Caco-2 (cell line): ENCODE measurements at regions not wholly inside any gene's neighbourhood (a gene's known extent, or its start where the extent isn't known, plus 50 kb on each side); places are given as distances from the start of the nearest gene placed in this dataset.
A peak's percentile ranks its signal among the peaks of the same experiment; 100 is the strongest.

Source experiments
- BruUV-seq: library from RNA; stranded (reverse); fragments of 400-500 nt; replicated peaks from 2 replicates; lab custom pipeline; 2021; lab: Mats Ljungman, UMichigan
- CTCF ChIA-PET: fragments of 300-600 bp; sonication (Branson Sonifier 250); formaldehyde crosslinking; loops from one replicate; lab custom pipeline; 2022; ENCODE audit warnings: antibody characterized with exemption; lab: Charles Lee
- POLR2A ChIA-PET: fragments of 300-600 bp; sonication (Branson Sonifier 250); formaldehyde crosslinking; loops from one replicate; lab custom pipeline; 2022; ENCODE audit warnings: antibody characterized with exemption; lab: Charles Lee
- DNase-seq, 2 experiments: peaks; one replicate each; pipeline versions ENCODE4 v3.0.0 to v3.0.0-alpha.2; 2020 to 2022
- H3K27me3 ChIP-seq: replicated peaks from 2 replicates; pipeline ENCODE4 v1.6.0; 2011; ENCODE audit warnings: low read length; ENCODE audit not compliant: control insufficient read depth, insufficient read depth
- H3K36me3 ChIP-seq: 2 replicates; pipeline ENCODE4 v1.5.1; 2011; ENCODE audit warnings: low read length; ENCODE audit not compliant: control insufficient read depth, insufficient read depth
- H3K4me1 ChIP-seq: fragments of 250-450 bp; sonication (Bioruptor Pico); 2 replicates; pipeline ENCODE4 v1.5.1; 2020; ENCODE audit warnings: mild to moderate bottlenecking
- H3K4me3 ChIP-seq: 2 replicates; pipeline ENCODE4 v1.5.1; 2011; ENCODE audit warnings: low read depth, mild to moderate bottlenecking, control low read depth, low read length
- H3K9me3 ChIP-seq: fragments of 250-450 bp; sonication (Bioruptor Pico); 2 replicates; pipeline ENCODE4 v1.5.1; 2020; ENCODE audit warnings: mild to moderate bottlenecking, moderate library complexity
- H3K27ac Mint-ChIP-seq: one replicate; pipeline ENCODE4 v1.8.0; 2022; ENCODE audit warnings: mixed read lengths; ENCODE audit not compliant: unreplicated experiment
- H3K27me3 Mint-ChIP-seq: one replicate; pipeline ENCODE4 v1.8.0; 2022; ENCODE audit warnings: mixed read lengths; ENCODE audit not compliant: insufficient read depth, unreplicated experiment
- H3K36me3 Mint-ChIP-seq: one replicate; pipeline ENCODE4 v1.8.0; 2022; ENCODE audit warnings: mild to moderate bottlenecking, mixed read lengths; ENCODE audit not compliant: insufficient read depth, unreplicated experiment
- H3K4me1 Mint-ChIP-seq: one replicate; pipeline ENCODE4 v1.8.0; 2022; ENCODE audit warnings: low read depth, mixed read lengths; ENCODE audit not compliant: unreplicated experiment
- H3K4me3 Mint-ChIP-seq: one replicate; pipeline ENCODE4 v1.8.0; 2022; ENCODE audit warnings: mild to moderate bottlenecking, moderate library complexity, mixed read lengths; ENCODE audit not compliant: unreplicated experiment
- H3K9me3 Mint-ChIP-seq: one replicate; pipeline ENCODE4 v1.8.0; 2022; ENCODE audit warnings: mixed read lengths; ENCODE audit not compliant: unreplicated experiment
- CTCF ChIP-seq, 2 experiments: fragments of 200-600 bp in 1 of 2; IDR thresholded peaks; 1 replicate in 1 of 2; 2 replicates in 1 of 2; pipeline versions ENCODE4 v1.5.1 to v1.8.0; 2011 to 2022; ENCODE audit warnings: antibody characterized with exemption in 1 of 2, control low read depth in 1 of 2, inconsistent platforms in 1 of 2, low read depth in 1 of 2, low read length in 1 of 2, mild to moderate bottlenecking in 1 of 2, moderate library complexity in 1 of 2; ENCODE audit not compliant: insufficient read depth in 1 of 2, severe bottlenecking in 1 of 2, unreplicated experiment in 1 of 2
- intact Hi-C: fragments of 100-400 bp; cut with micrococcal nuclease; formaldehyde crosslinking; loops from one replicate; pipeline ENCODE4 v1.10.0; 2022; ENCODE audit not compliant: unreplicated experiment

DNA sequence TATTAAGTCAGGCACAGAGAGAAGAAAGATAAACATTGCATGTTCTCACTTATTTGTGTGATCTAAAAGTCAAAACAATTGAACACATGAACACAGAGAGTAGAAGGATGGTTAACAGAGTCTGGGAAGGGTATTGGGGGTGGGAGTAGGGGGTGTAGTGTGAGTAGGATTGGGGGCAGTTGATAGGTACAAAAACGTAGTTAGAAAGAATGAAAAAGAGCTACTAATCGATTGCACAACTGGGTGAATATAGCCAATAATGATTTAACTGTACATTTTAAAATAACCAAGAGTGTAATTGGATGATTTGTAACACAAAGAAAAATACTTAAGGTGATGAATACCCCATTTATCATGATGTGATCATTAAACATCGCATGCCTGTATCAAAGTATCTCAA is 333.3 kb downstream of the HAO1 start:
- peaks cover 2% of the 10 kb centered on the region for H3K27me3 Mint-ChIP-seq
- no peaks in the 10 kb centered on the region for H3K36me3 Mint-ChIP-seq
- H3K4me3 Mint-ChIP-seq, result no peak overlapping the region
- Histone ChIP-seq H3K27me3 (no peaks in the 10 kb centered on the region), H3K4me1 (no peaks in the 10 kb centered on the region), H3K9me3 (no peaks in the 10 kb centered on the region), H3K4me3 (no peak overlapping the region), H3K36me3 (no peaks in the 10 kb centered on the region)
- no peaks in the 10 kb centered on the region for H3K9me3 Mint-ChIP-seq
- H3K4me1 Mint-ChIP-seq, result no peaks in the 10 kb centered on the region
- TF ChIP-seq CTCF (IDR thresholded peaks at IDR 0.05; ENCODE audit: insufficient read depth in 1 of 2, low read depth in 1 of 2, low read length in 1 of 2, severe bottlenecking in 1 of 2, unreplicated experiment in 1 of 2), result no peak
- intact Hi-C loops, result no loop called here
- CTCF ChIA-PET, result no interaction called here
- H3K27ac Mint-ChIP-seq, result no peak overlapping the region
- DNase-seq, result no peak
- POLR2A ChIA-PET, result no interaction called here
- BruUV-seq, result no TSS peak

DNA sequence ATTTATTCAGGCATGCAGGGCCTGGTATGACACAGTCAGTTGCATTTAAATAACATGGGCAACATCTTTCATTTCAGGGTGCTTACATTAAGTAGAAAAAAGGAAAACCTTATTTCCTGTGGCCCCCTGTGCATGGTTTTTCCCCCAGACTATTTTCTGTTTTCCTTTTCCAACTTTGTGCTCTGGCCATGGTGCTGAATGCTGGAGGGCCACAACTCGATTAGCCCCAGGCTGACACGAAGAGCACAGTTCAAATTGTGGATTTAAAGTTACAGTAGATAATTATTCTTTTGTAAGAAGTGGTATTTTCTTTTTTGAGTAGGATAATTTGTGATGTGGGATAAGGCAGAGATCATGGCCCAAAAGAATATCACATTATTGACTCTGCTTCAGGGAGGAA is 332.0 kb downstream of the HAO1 start:
- POLR2A ChIA-PET, result no interaction called here
- no peaks in the 10 kb centered on the region for H3K4me1 ChIP-seq
- intact Hi-C loops, result no loop called here
- no peak overlapping the region for H3K4me3 ChIP-seq
- H3K36me3 ChIP-seq, result no peaks in the 10 kb centered on the region
- no peaks in the 10 kb centered on the region for H3K27me3 ChIP-seq
- CTCF ChIA-PET, result no interaction called here
- no peaks in the 10 kb centered on the region for H3K9me3 Mint-ChIP-seq
- BruUV-seq, result no TSS peak
- H3K27ac Mint-ChIP-seq, result no peak overlapping the region
- DNase-seq, result peak in 1 of 2 experiments; percentile 7
- H3K4me1 Mint-ChIP-seq, result no peaks in the 10 kb centered on the region
- peaks cover 2% of the 10 kb centered on the region for H3K27me3 Mint-ChIP-seq
- H3K9me3 ChIP-seq, result no peaks in the 10 kb centered on the region
- no peak overlapping the region for H3K4me3 Mint-ChIP-seq
- no peaks in the 10 kb centered on the region for H3K36me3 Mint-ChIP-seq
- no peak for TF ChIP-seq CTCF (IDR thresholded peaks at IDR 0.05; ENCODE audit: insufficient read depth in 1 of 2, low read depth in 1 of 2, low read length in 1 of 2, severe bottlenecking in 1 of 2, unreplicated experiment in 1 of 2)

- ChIA-PET CTCF (interaction anchor here (0.6 kb wide), 1 partner anchor 38 kb away, joined by 3 read pairs; no protein-coding TSS in a partner anchor), POLR2A (no interaction called here)
- Mint-ChIP-seq H3K27ac (no peak overlapping the region), H3K4me3 (no peak overlapping the region), H3K27me3 (peaks cover 2% of the 10 kb centered on the region), H3K36me3 (no peaks in the 10 kb centered on the region), H3K4me1 (no peaks in the 10 kb centered on the region), H3K9me3 (no peaks in the 10 kb centered on the region)
- Histone ChIP-seq H3K27me3 (no peaks in the 10 kb centered on the region), H3K9me3 (no peaks in the 10 kb centered on the region), H3K36me3 (no peaks in the 10 kb centered on the region), H3K4me1 (no peaks in the 10 kb centered on the region), H3K4me3 (no peak overlapping the region)
- BruUV-seq, result no TSS peak
- no peak for TF ChIP-seq CTCF (IDR thresholded peaks at IDR 0.05; ENCODE audit: insufficient read depth in 1 of 2, low read depth in 1 of 2, low read length in 1 of 2, severe bottlenecking in 1 of 2, unreplicated experiment in 1 of 2)
- DNase-seq, result no peak
- intact Hi-C loops, result no loop called here
These were observed 331.0 kb downstream of the HAO1 start for GRCh38 chr20:7609251-7609650.
